ENCODE measurements at regions not wholly inside any gene's neighbourhood (a gene's known extent, or its start where the extent isn't known, plus 50 kb on each side); places are given as distances from the start of the nearest gene placed in this dataset.

DNA sequence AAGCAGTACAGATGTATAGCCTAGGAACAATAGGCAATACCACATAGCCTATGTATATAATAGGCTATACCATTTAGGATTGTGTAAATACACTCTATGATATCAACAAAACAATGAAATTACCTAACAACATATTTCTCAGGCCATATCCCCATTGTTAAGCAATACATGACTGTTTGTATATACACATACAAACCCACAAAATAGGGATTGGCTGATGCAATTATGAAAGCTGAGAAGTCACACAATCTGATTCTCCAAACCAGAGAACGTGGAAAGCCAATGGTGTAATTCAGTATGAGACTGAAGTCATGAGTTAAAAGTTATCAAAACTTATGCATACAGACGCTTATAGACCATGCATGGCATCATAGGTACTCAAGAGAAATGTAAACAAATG lies 700.1 kb upstream of the RAG2 start:
- DNase-seq (ENCODE audit: low read depth), result no peak
- CTCF ChIA-PET, result no interaction called here
- Histone ChIP-seq H3K27me3 (ENCODE audit: control insufficient read depth, insufficient read depth, low read length) (no peaks in the 10 kb centered on the region), H3K36me3 (ENCODE audit: control insufficient read depth, insufficient read depth, low read length) (no peaks in the 10 kb centered on the region), H3K4me3 (ENCODE audit: low read depth, low read length) (no peak overlapping the region)
- TF ChIP-seq, protein P1, sequence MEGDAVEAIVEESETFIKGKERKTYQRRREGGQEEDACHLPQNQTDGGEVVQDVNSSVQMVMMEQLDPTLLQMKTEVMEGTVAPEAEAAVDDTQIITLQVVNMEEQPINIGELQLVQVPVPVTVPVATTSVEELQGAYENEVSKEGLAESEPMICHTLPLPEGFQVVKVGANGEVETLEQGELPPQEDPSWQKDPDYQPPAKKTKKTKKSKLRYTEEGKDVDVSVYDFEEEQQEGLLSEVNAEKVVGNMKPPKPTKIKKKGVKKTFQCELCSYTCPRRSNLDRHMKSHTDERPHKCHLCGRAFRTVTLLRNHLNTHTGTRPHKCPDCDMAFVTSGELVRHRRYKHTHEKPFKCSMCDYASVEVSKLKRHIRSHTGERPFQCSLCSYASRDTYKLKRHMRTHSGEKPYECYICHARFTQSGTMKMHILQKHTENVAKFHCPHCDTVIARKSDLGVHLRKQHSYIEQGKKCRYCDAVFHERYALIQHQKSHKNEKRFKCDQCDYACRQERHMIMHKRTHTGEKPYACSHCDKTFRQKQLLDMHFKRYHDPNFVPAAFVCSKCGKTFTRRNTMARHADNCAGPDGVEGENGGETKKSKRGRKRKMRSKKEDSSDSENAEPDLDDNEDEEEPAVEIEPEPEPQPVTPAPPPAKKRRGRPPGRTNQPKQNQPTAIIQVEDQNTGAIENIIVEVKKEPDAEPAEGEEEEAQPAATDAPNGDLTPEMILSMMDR (IDR thresholded peaks at IDR 0.05; ENCODE audit: insufficient read depth, low read depth, low read length), result no peak
- POLR2A ChIA-PET, result no interaction called here

DNA sequence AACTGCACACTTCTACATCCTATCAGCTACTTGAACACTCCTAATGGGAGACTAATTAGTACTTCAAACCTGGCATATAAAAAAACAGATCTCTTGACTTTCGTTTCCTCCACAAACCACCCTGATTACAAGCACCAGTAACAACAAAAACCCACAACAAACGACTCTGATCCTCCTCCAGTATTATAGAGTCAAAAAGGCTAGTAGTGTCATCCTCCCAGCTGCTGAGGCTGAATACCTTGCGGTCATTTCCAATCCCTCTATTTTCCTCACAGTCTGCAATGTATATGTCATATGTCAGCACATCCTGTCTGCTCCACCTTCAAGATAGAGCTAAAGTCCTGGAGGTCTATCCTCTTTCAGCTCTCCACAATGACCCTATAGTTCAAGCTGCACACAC lies 688.9 kb upstream of the RAG2 start:
- ChIA-PET CTCF (no interaction called here), POLR2A (no interaction called here)
- TF ChIP-seq, protein P1 (IDR thresholded peaks at IDR 0.05; ENCODE audit: insufficient read depth, low read depth, low read length), result no peak
- H3K4me3 ChIP-seq (ENCODE audit: low read depth, low read length), result no peak overlapping the region
- no peaks in the 10 kb centered on the region for H3K27me3 ChIP-seq (ENCODE audit: control insufficient read depth, insufficient read depth, low read length)
- no peak for DNase-seq (ENCODE audit: low read depth)
- no peaks in the 10 kb centered on the region for H3K36me3 ChIP-seq (ENCODE audit: control insufficient read depth, insufficient read depth, low read length)

DNA sequence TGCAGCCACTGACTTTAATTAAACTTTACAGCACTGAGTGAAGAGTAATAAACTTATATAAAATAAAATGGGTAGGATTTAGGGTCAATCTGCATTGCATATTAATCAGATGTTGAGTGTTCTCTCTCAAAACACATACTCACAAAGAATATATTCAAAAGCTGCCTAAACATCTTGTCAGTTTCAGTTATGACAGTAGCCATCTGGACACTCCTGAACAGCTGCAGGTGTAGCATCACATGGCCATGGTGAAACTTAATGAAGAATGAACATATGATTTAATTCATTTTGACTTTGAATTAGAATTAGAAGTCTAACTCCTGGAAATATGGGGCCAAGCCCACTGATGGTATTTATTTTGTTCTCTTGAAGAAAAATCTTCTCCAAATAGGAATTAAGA lies 684.3 kb upstream of the RAG2 start:
- ChIA-PET POLR2A (no interaction called here), CTCF (no interaction called here)
- DNase-seq (ENCODE audit: low read depth), result no peak
- H3K36me3 ChIP-seq (ENCODE audit: control insufficient read depth, insufficient read depth, low read length), result no peaks in the 10 kb centered on the region
- no peaks in the 10 kb centered on the region for H3K27me3 ChIP-seq (ENCODE audit: control insufficient read depth, insufficient read depth, low read length)
- TF ChIP-seq, protein P1 (IDR thresholded peaks at IDR 0.05; ENCODE audit: insufficient read depth, low read depth, low read length), result no peak
- H3K4me3 ChIP-seq (ENCODE audit: low read depth, low read length), result no peak overlapping the region

DNA sequence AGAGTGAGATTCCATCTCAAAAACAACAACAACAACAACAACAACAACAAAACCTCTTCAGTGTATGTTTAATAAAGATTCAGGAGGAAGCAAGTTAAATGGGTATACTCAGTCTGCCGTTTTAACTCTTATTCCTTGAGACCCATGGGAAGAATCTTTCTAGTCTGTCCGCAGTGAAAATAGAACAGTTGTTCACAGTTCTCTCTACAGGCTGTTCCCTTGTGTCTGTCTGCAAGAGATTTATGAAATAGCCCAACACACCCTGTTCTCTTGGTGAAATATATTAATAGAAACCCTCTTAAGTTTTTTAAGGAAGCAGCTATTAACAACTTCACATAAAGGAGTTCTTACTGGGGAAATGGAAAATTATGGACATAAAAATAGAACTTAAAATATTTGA lies 682.2 kb upstream of the RAG2 start:
- Histone ChIP-seq H3K36me3 (ENCODE audit: control insufficient read depth, insufficient read depth, low read length) (no peaks in the 10 kb centered on the region), H3K4me3 (ENCODE audit: low read depth, low read length) (no peak overlapping the region), H3K27me3 (ENCODE audit: control insufficient read depth, insufficient read depth, low read length) (no peaks in the 10 kb centered on the region)
- TF ChIP-seq, protein P1 (IDR thresholded peaks at IDR 0.05; ENCODE audit: insufficient read depth, low read depth, low read length), result no peak
- DNase-seq (ENCODE audit: low read depth), result no peak
- ChIA-PET POLR2A (no interaction called here), CTCF (no interaction called here)

DNA sequence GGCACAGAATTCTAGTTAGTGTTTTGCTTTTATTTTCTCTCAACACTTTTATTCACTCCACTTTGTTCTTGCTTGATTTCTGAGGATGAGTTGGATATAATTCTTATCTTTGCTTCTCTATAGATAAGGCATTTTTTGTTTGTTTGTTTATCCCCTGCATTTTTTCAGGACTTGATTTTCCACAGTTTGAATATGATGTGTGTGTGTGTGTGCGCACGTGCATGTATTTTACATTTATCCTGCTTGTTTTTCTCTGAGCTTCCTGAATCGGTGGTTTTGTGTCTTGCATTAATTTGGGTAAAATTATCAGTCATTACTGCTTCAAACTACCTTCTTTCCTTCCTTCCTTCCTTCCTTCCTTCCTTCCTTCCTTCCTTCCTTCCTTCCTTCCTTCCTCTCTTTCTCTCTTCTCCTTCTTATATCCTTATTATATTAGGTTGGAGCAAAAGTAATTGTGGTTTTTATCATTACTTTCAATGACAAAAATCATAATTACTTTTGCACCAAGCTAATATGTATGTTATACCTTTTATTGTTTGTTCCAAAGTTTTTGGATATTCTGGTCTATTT lies 679.9 kb upstream of the RAG2 start:
- POLR2A ChIA-PET, result no interaction called here
- TF ChIP-seq, protein P1 (IDR thresholded peaks at IDR 0.05; ENCODE audit: insufficient read depth, low read depth, low read length), result no peak
- CTCF ChIA-PET, result no interaction called here
- H3K4me3 ChIP-seq (ENCODE audit: low read depth, low read length), result no peak overlapping the region
- H3K27me3 ChIP-seq (ENCODE audit: control insufficient read depth, insufficient read depth, low read length), result no peaks in the 10 kb centered on the region
- H3K36me3 ChIP-seq (ENCODE audit: control insufficient read depth, insufficient read depth, low read length), result no peaks in the 10 kb centered on the region
- no peak for DNase-seq (ENCODE audit: low read depth)
